Psoas muscle (tissue), 7 donors: ENCODE measurements at regions not wholly inside any gene's neighbourhood (a gene's known extent, or its start where the extent isn't known, plus 50 kb on each side); places are given as distances from the start of the nearest gene placed in this dataset.
"Not testable (repeated sequence)": the region's sequence is repeated elsewhere in the genome, so short reads cannot be mapped to it uniquely, and the experiment has no call there.

Source experiments
- ATAC-seq, 4 donors: fragments of 200-7000 bp; cut with Tn5 transposase; one replicate each; pipeline ENCODE4 v1.9.1; 2020; ENCODE audit warnings: moderate library complexity in 3 of 4, mild to moderate bottlenecking in 2 of 4
- DNase-seq, 2 donors: peaks; one replicate each; pipeline ENCODE4 v3.0.0-alpha.2; 2020
- H3K27ac ChIP-seq: fragments of 200-600 bp; one replicate; pipeline ENCODE4 v1.8.0; 2022
- H3K27me3 ChIP-seq, 3 donors: fragments of 200-600 bp in 1 of 3; one replicate each; pipeline versions ENCODE4 v1.6.1 to v1.8.0; 2013 to 2022; ENCODE audit warnings: low read length in 2 of 3, mild to moderate bottlenecking in 2 of 3, moderate library complexity in 1 of 3; ENCODE audit not compliant: insufficient read depth in 3 of 3
- H3K36me3 ChIP-seq, 2 donors: fragments of 200-600 bp in 1 of 2; one replicate each; pipeline versions ENCODE4 v1.6.1 to v1.8.0; 2013 to 2022; ENCODE audit warnings: low read depth in 1 of 2, mild to moderate bottlenecking in 1 of 2, moderate library complexity in 1 of 2; ENCODE audit not compliant: insufficient read depth in 1 of 2
- H3K4me1 ChIP-seq: fragments of 200-600 bp; one replicate; pipeline ENCODE4 v1.8.0; 2022
- H3K4me3 ChIP-seq: fragments of 200-600 bp; one replicate; pipeline ENCODE4 v1.8.0; 2022; ENCODE audit warnings: mild to moderate bottlenecking
- H3K9me3 ChIP-seq: fragments of 200-600 bp; one replicate; pipeline ENCODE4 v1.8.0; 2022
- WGBS, 3 donors: extraction: QIAGEN DNeasy Blood & Tissue Kit; methylation state at CpG; one replicate each; pipeline versions ENCODE4 v1.1.6 to v1.1.7; 2013; 5-methylcytosine and 5-hydroxymethylcytosine counted together
- intact Hi-C, 2 donors: fragments of 100-400 bp; cut with DNase I; formaldehyde crosslinking; loops; one replicate each; pipeline versions ENCODE4 v1.11.0 to v1.14.2; 2022
- TF ChIP-seq, protein P1 (sequence below): fragments of 200-600 bp; IDR thresholded peaks from one replicate; pipeline ENCODE4 v1.8.0; 2022; ENCODE audit warnings: antibody characterized with exemption
- donor health status: healthy with polysubstance abuse.
- donor health status: DM: no; HTN: no; CAD: no; lungs with moderate emphysema.
- donor health status: Bipolar disorder and iron deficiency.
- donor health status: healthy.
- donor health status: DM: yes; HTN: yes; CAD: no.
- donor health status: DM: no; HTN: no; CAD: no.
- donor health status: DM: yes; HTN: yes; CAD: no.

DNA sequence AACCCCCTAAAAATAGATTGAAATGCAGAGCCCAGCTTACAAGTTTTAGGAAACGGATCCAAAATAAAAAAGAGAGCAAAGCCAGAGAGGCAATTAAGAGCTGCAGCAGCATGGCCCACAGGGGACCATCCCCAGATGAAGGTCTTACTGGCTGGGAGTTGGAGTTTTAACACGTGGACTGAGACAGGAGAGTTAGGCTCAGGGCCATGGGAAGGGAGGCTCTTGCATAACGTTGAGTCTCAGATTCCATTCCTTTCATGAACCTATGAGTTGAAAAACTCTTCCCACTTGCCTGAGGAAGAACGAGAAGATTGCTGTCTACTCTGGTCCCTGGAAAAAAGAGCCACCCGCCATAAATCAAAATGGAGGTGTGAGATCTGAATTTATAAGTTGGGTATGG lies 101.8 kb upstream of the NDUFV2 start:
- H3K9me3 ChIP-seq = peaks cover 2% of the 10 kb centered on the region
- TF ChIP-seq, protein P1, sequence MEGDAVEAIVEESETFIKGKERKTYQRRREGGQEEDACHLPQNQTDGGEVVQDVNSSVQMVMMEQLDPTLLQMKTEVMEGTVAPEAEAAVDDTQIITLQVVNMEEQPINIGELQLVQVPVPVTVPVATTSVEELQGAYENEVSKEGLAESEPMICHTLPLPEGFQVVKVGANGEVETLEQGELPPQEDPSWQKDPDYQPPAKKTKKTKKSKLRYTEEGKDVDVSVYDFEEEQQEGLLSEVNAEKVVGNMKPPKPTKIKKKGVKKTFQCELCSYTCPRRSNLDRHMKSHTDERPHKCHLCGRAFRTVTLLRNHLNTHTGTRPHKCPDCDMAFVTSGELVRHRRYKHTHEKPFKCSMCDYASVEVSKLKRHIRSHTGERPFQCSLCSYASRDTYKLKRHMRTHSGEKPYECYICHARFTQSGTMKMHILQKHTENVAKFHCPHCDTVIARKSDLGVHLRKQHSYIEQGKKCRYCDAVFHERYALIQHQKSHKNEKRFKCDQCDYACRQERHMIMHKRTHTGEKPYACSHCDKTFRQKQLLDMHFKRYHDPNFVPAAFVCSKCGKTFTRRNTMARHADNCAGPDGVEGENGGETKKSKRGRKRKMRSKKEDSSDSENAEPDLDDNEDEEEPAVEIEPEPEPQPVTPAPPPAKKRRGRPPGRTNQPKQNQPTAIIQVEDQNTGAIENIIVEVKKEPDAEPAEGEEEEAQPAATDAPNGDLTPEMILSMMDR = no peak
- peak; percentile 76 to 84 (median 80) for ATAC-seq
- H3K27me3 ChIP-seq = no peaks in the 10 kb centered on the region
- no peak overlapping the region for H3K4me3 ChIP-seq
- 28 to 37% (median 32%) methylated on average over 5 of the region's 5 CpGs for WGBS, 3 donors
- no peaks in the 10 kb centered on the region for H3K36me3 ChIP-seq
- no peak overlapping the region for H3K27ac ChIP-seq
- intact Hi-C loops = no loop called here
- peaks cover 28% of the 10 kb centered on the region for H3K4me1 ChIP-seq
- DNase-seq = peak; percentile 25 to 55

GRCh38 chr18:9001209-9001608 lies 101.3 kb upstream of the NDUFV2 start:
- H3K27ac ChIP-seq = no peak overlapping the region
- ATAC-seq = no peak
- 83 to 87% (median 84%) methylated on average over 3 of the region's 3 CpGs for WGBS, 3 donors
- no peaks in the 10 kb centered on the region for H3K36me3 ChIP-seq
- peaks cover 2% of the 10 kb centered on the region for H3K9me3 ChIP-seq
- no peak for DNase-seq
- peaks cover 28% of the 10 kb centered on the region for H3K4me1 ChIP-seq
- TF ChIP-seq, protein P1 = no peak
- no peaks in the 10 kb centered on the region for H3K27me3 ChIP-seq
- intact Hi-C loops = no loop called here
- no peak overlapping the region for H3K4me3 ChIP-seq

- TF ChIP-seq, protein P1 = no peak
- DNase-seq (no peak), ATAC-seq (no peak)
- Histone ChIP-seq H3K27me3 (peaks cover 0 to 3% (median 0%) of the 10 kb centered on the region in 3 donors), H3K9me3 (peaks cover 2% of the 10 kb centered on the region), H3K4me3 (no peak overlapping the region), H3K36me3 (no peaks in the 10 kb centered on the region), H3K4me1 (peaks cover 27% of the 10 kb centered on the region), H3K27ac (no peak overlapping the region)
- intact Hi-C loops = no loop called here
- 82 to 86% (median 85%) methylated on average over 5 of the region's 5 CpGs for WGBS, 3 donors
Measured at GRCh38 chr18:9003406-9004100, 98.9 kb upstream of the NDUFV2 start.

- H3K9me3 ChIP-seq, intact Hi-C loops, H3K27ac ChIP-seq, ATAC-seq, H3K36me3 ChIP-seq, H3K4me3 ChIP-seq, DNase-seq, H3K27me3 ChIP-seq: not testable (repeated sequence)
- peaks cover 20% of the 10 kb centered on the region for H3K4me1 ChIP-seq
- 97 to 100% (median 98%) methylated on average over 2 of the region's 2 CpGs for WGBS, 3 donors
Measured at GRCh38 chr18:9004308-9004707, 98.2 kb upstream of the NDUFV2 start.

GRCh38 chr18:9007700-9008099 lies 94.8 kb upstream of the NDUFV2 start:
- not testable (repeated sequence) for DNase-seq

More at GRCh38 chr18:9007700-9008099, 94.8 kb upstream of the NDUFV2 start:
- H3K27me3 ChIP-seq, H3K27ac ChIP-seq, intact Hi-C loops, H3K4me1 ChIP-seq, H3K36me3 ChIP-seq, H3K4me3 ChIP-seq, H3K9me3 ChIP-seq, ATAC-seq: not testable (repeated sequence)
- WGBS, 3 donors = 44 to 78% (median 60%) methylated on average over 3 of the region's 3 CpGs
